WTC11 (cell line): ENCODE measurements at regions not wholly inside any gene's neighbourhood (a gene's known extent, or its start where the extent isn't known, plus 50 kb on each side); places are given as distances from the start of the nearest gene placed in this dataset.
"Not testable (repeated sequence)": the region's sequence is repeated elsewhere in the genome, so short reads cannot be mapped to it uniquely, and the experiment has no call there.

Source experiments
- ATAC-seq: fragments of 200-7000 bp; cut with Tn5 transposase; 2 replicates; pipeline ENCODE4 v1.10.0; 2021; ENCODE audit warnings: mild to moderate bottlenecking, moderate library complexity
- CTCF ChIA-PET: fragments of 300-600 bp; sonication (Branson Sonifier 250); formaldehyde crosslinking; loops from one replicate; lab custom pipeline; 2021; ENCODE audit warnings: antibody characterized with exemption; lab: Charles Lee
- POLR2A ChIA-PET: fragments of 350-600 bp; sonication (Branson Sonifier 250); formaldehyde crosslinking; loops from one replicate; lab custom pipeline; 2021; ENCODE audit warnings: antibody characterized with exemption; lab: Charles Lee
- DNase-seq: peaks from one replicate; pipeline ENCODE4 v3.0.0; 2021; ENCODE audit warnings: low spot score
- H3K27ac Mint-ChIP-seq: 2 replicates; pipeline ENCODE4 v1.8.0; 2021; ENCODE audit warnings: mixed read lengths
- H3K27me3 Mint-ChIP-seq: 2 replicates; pipeline ENCODE4 v1.8.0; 2021; ENCODE audit warnings: low read depth, mild to moderate bottlenecking, moderate library complexity, mixed read lengths
- H3K36me3 Mint-ChIP-seq: 2 replicates; pipeline ENCODE4 v1.8.0; 2021; ENCODE audit warnings: mixed read lengths
- H3K4me1 Mint-ChIP-seq: 2 replicates; pipeline ENCODE4 v1.8.0; 2022; ENCODE audit warnings: mixed read lengths
- H3K4me3 Mint-ChIP-seq: 2 replicates; pipeline ENCODE4 v1.8.0; 2021; ENCODE audit warnings: mild to moderate bottlenecking, moderate library complexity, mixed read lengths
- H3K9me3 Mint-ChIP-seq: 2 replicates; pipeline ENCODE4 v1.8.0; 2021; ENCODE audit warnings: mixed read lengths
- AFF4 ChIP-seq: sonication (generic); formaldehyde crosslinking; IDR thresholded peaks from 2 replicates; pipeline ENCODE4 v1.8.1; 2023; ENCODE audit warnings: mild to moderate bottlenecking, missing genetic modification reagents, borderline replicate concordance
- ATF3 ChIP-seq: sonication (generic); formaldehyde crosslinking; conservative IDR thresholded peaks from 2 replicates; pipeline ENCODE4 v1.8.1; 2022; ENCODE audit warnings: mild to moderate bottlenecking, missing genetic modification reagents
- PRRX2 ChIP-seq: fragments of 250-450 bp; sonication (Bioruptor Pico); IDR thresholded peaks from 2 replicates; pipeline ENCODE4 v1.8.0; 2021; ENCODE audit warnings: mild to moderate bottlenecking
- ZNF263 ChIP-seq: sonication (generic); formaldehyde crosslinking; IDR thresholded peaks from 2 replicates; pipeline ENCODE4 v1.8.1; 2022; ENCODE audit warnings: low read depth, mild to moderate bottlenecking, moderate library complexity, missing genetic modification reagents
- ZNF317 ChIP-seq: sonication (generic); formaldehyde crosslinking; IDR thresholded peaks from 2 replicates; pipeline ENCODE4 v1.8.1; 2023; ENCODE audit warnings: low read depth, mild to moderate bottlenecking, moderate library complexity, missing genetic modification reagents, borderline replicate concordance
- ZNF425 ChIP-seq: fragments of 250-450 bp; sonication (Bioruptor Pico); conservative IDR thresholded peaks from 2 replicates; pipeline ENCODE4 v1.9.0; 2021; ENCODE audit warnings: mild to moderate bottlenecking
- ZNF532 ChIP-seq: fragments of 250-450 bp; sonication (Bioruptor Pico); IDR thresholded peaks from 2 replicates; pipeline ENCODE4 v1.9.0; 2021; ENCODE audit warnings: mild to moderate bottlenecking, borderline replicate concordance
- ZNF671 ChIP-seq: fragments of 250-450 bp; sonication (Bioruptor Pico); IDR thresholded peaks from 2 replicates; pipeline ENCODE4 v1.8.0; 2021; ENCODE audit warnings: mild to moderate bottlenecking
- TF ChIP-seq, protein P1 (sequence below): sonication (generic); formaldehyde crosslinking; IDR thresholded peaks from 2 replicates; pipeline ENCODE4 v1.8.0; 2022; ENCODE audit warnings: mild to moderate bottlenecking, missing genetic modification reagents
- TF ChIP-seq, protein P2 (sequence below): sonication (generic); formaldehyde crosslinking; IDR thresholded peaks from 2 replicates; pipeline ENCODE4 v1.8.0; 2023; ENCODE audit warnings: missing genetic modification reagents, mild to moderate bottlenecking, borderline replicate concordance

- DNase-seq, result no peak
- 0 out of 2 replicates have a peak, but pooled peaks cover 4% of the 10 kb centered on the region for H3K27me3 Mint-ChIP-seq
- TF ChIP-seq ZNF317 (no peak), ATF3 (CRISPR knock-in tag) (no peak), ZNF263 (CRISPR knock-in tag) (no peak), PRRX2 (CRISPR knock-in tag) (no peak), ZNF425 (CRISPR knock-in tag) (no peak), AFF4 (CRISPR knock-in tag) (no peak), ZNF532 (CRISPR knock-in tag) (no peak), ZNF671 (no peak)
- TF ChIP-seq, protein P1, sequence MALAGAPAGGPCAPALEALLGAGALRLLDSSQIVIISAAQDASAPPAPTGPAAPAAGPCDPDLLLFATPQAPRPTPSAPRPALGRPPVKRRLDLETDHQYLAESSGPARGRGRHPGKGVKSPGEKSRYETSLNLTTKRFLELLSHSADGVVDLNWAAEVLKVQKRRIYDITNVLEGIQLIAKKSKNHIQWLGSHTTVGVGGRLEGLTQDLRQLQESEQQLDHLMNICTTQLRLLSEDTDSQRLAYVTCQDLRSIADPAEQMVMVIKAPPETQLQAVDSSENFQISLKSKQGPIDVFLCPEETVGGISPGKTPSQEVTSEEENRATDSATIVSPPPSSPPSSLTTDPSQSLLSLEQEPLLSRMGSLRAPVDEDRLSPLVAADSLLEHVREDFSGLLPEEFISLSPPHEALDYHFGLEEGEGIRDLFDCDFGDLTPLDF, result no peak
- TF ChIP-seq, protein P2, sequence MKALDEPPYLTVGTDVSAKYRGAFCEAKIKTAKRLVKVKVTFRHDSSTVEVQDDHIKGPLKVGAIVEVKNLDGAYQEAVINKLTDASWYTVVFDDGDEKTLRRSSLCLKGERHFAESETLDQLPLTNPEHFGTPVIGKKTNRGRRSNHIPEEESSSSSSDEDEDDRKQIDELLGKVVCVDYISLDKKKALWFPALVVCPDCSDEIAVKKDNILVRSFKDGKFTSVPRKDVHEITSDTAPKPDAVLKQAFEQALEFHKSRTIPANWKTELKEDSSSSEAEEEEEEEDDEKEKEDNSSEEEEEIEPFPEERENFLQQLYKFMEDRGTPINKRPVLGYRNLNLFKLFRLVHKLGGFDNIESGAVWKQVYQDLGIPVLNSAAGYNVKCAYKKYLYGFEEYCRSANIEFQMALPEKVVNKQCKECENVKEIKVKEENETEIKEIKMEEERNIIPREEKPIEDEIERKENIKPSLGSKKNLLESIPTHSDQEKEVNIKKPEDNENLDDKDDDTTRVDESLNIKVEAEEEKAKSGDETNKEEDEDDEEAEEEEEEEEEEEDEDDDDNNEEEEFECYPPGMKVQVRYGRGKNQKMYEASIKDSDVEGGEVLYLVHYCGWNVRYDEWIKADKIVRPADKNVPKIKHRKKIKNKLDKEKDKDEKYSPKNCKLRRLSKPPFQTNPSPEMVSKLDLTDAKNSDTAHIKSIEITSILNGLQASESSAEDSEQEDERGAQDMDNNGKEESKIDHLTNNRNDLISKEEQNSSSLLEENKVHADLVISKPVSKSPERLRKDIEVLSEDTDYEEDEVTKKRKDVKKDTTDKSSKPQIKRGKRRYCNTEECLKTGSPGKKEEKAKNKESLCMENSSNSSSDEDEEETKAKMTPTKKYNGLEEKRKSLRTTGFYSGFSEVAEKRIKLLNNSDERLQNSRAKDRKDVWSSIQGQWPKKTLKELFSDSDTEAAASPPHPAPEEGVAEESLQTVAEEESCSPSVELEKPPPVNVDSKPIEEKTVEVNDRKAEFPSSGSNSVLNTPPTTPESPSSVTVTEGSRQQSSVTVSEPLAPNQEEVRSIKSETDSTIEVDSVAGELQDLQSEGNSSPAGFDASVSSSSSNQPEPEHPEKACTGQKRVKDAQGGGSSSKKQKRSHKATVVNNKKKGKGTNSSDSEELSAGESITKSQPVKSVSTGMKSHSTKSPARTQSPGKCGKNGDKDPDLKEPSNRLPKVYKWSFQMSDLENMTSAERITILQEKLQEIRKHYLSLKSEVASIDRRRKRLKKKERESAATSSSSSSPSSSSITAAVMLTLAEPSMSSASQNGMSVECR (CRISPR knock-in tag), result no peak
- peaks cover 11% of the 10 kb centered on the region for H3K36me3 Mint-ChIP-seq
- POLR2A ChIA-PET, result no interaction called here
- H3K27ac Mint-ChIP-seq, result no peak overlapping the region
- CTCF ChIA-PET, result no interaction called here
- ATAC-seq, result no peak
- peaks cover 30% of the 10 kb centered on the region for H3K9me3 Mint-ChIP-seq
- no peak overlapping the region for H3K4me3 Mint-ChIP-seq
- H3K4me1 Mint-ChIP-seq, result no peaks in the 10 kb centered on the region
Observed at GRCh38 chr6:55117267-55117666, 57.0 kb upstream of the HCRTR2 start.

GRCh38 chr6:55124241-55124640, 50.1 kb upstream of the HCRTR2 start:
- Mint-ChIP-seq H3K36me3 (peaks cover 26% of the 10 kb centered on the region), H3K9me3 (peaks cover 60% of the 10 kb centered on the region)
- H3K4me1 Mint-ChIP-seq, H3K27ac Mint-ChIP-seq, ATAC-seq, DNase-seq, POLR2A ChIA-PET, H3K27me3 Mint-ChIP-seq, H3K4me3 Mint-ChIP-seq, CTCF ChIA-PET: not testable (repeated sequence)
